HG03025 (cell line): ENCODE measurements at regions not wholly inside any gene's neighbourhood (a gene's known extent, or its start where the extent isn't known, plus 50 kb on each side); places are given as distances from the start of the nearest gene placed in this dataset.

Experiments used
- ATAC-seq: cut with Tn5 transposase; IDR thresholded peaks from one replicate; pipeline ENCODE4 v1.9.1; 2021; ENCODE audit warnings: mild to moderate bottlenecking, moderate library complexity; ENCODE audit not compliant: unreplicated experiment, low FRiP score

GRCh38 chr9:1261266-1261665 is 211.1 kb downstream of the DMRT2 start:
- no peak for ATAC-seq

GRCh38 chr9:1261879-1262766 is 212.0 kb downstream of the DMRT2 start:
- ATAC-seq: no peak

GRCh38 chr9:1267141-1267570 is 217.0 kb downstream of the DMRT2 start:
- ATAC-seq: no peak

GRCh38 chr9:1267581-1267980 is 217.4 kb downstream of the DMRT2 start:
- no peak for ATAC-seq

GRCh38 chr9:1269533-1270315 is 219.6 kb downstream of the DMRT2 start:
- no peak for ATAC-seq

- ATAC-seq: no peak
Observed at GRCh38 chr9:1271367-1271766, 221.2 kb downstream of the DMRT2 start.

- no peak for ATAC-seq
Observed at GRCh38 chr9:1271786-1272185, 221.6 kb downstream of the DMRT2 start.

GRCh38 chr9:1272488-1272887 is 222.3 kb downstream of the DMRT2 start:
- no peak for ATAC-seq

- no peak for ATAC-seq
Observed at GRCh38 chr9:1273859-1274258, 223.7 kb downstream of the DMRT2 start.

GRCh38 chr9:1274334-1274733 is 224.2 kb downstream of the DMRT2 start:
- ATAC-seq: no peak

GRCh38 chr9:1276474-1276873 is 226.3 kb downstream of the DMRT2 start:
- ATAC-seq: no peak

GRCh38 chr9:1284727-1285126 is 234.6 kb downstream of the DMRT2 start:
- no peak for ATAC-seq

GRCh38 chr9:1285526-1285925 is 235.4 kb downstream of the DMRT2 start:
- ATAC-seq: no peak

GRCh38 chr9:1292384-1292783 is 242.2 kb downstream of the DMRT2 start:
- no peak for ATAC-seq

GRCh38 chr9:1294641-1295258 is 244.6 kb downstream of the DMRT2 start:
- no peak for ATAC-seq

GRCh38 chr9:1296331-1296730 is 246.2 kb downstream of the DMRT2 start:
- no peak for ATAC-seq

GRCh38 chr9:1298046-1298445 is 247.9 kb downstream of the DMRT2 start:
- ATAC-seq: no peak

- ATAC-seq: no peak
Observed at GRCh38 chr9:1300941-1301340, 250.8 kb downstream of the DMRT2 start.

- no peak for ATAC-seq
Observed at GRCh38 chr9:1303932-1304331, 253.8 kb downstream of the DMRT2 start.

- ATAC-seq: no peak
Observed at GRCh38 chr9:1311462-1312042, 261.4 kb downstream of the DMRT2 start.

- no peak for ATAC-seq
Observed at GRCh38 chr9:1319436-1319835, 269.3 kb downstream of the DMRT2 start.
